Lung (tissue), 11 donors: ENCODE measurements at regions not wholly inside any gene's neighbourhood (a gene's known extent, or its start where the extent isn't known, plus 50 kb on each side); places are given as distances from the start of the nearest gene placed in this dataset.

ENCODE experiments used
- ATAC-seq: fragments of 200-7000 bp; cut with Tn5 transposase; one replicate; pipeline ENCODE4 v1.9.1; 2020; ENCODE audit warnings: moderate number of reproducible peaks; ENCODE audit not compliant: insufficient read depth, low FRiP score
- DNase-seq, 3 donors: peaks; one replicate each; pipeline ENCODE4 v3.0.0-alpha.2; 2013 to 2017
- H3K27ac ChIP-seq, 2 donors: one replicate each; pipeline ENCODE4 v1.5.1; 2013; ENCODE audit warnings: mild to moderate bottlenecking in 2 of 2, moderate library complexity in 2 of 2, control low read depth in 1 of 2, inconsistent platforms in 1 of 2, low read depth in 1 of 2, low read length in 1 of 2
- H3K27me3 ChIP-seq, 3 donors: one replicate each; pipeline ENCODE4 v1.5.1; 2013; ENCODE audit warnings: low read length in 2 of 3; ENCODE audit not compliant: control insufficient read depth in 3 of 3, insufficient read depth in 3 of 3
- H3K36me3 ChIP-seq, 4 donors: one replicate each; pipeline ENCODE4 v1.5.1; 2013; ENCODE audit warnings: low read length in 4 of 4, mild to moderate bottlenecking in 1 of 4, moderate library complexity in 1 of 4; ENCODE audit not compliant: control insufficient read depth in 4 of 4, insufficient read depth in 4 of 4
- H3K4me1 ChIP-seq, 5 donors: one replicate each; pipeline ENCODE4 v1.5.1; 2013; ENCODE audit warnings: low read length in 5 of 5, mild to moderate bottlenecking in 2 of 5, moderate library complexity in 1 of 5; ENCODE audit not compliant: control insufficient read depth in 5 of 5, insufficient read depth in 5 of 5
- H3K4me3 ChIP-seq: one replicate; pipeline ENCODE4 v1.5.1; 2013; ENCODE audit warnings: mild to moderate bottlenecking, control low read depth, moderate library complexity
- H3K9ac ChIP-seq, 2 donors: one replicate each; pipeline ENCODE4 v1.5.1; 2013; ENCODE audit warnings: low read length in 2 of 2, control low read depth in 1 of 2; ENCODE audit not compliant: insufficient read depth in 1 of 2
- H3K9me3 ChIP-seq, 4 donors: one replicate each; pipeline ENCODE4 v1.5.1; 2013; ENCODE audit warnings: low read length in 3 of 4, mild to moderate bottlenecking in 1 of 4, moderate library complexity in 1 of 4; ENCODE audit not compliant: control insufficient read depth in 4 of 4, insufficient read depth in 3 of 4
- CTCF ChIP-seq: IDR thresholded peaks from 2 replicates; pipeline ENCODE4 v1.5.1; 2012; ENCODE audit warnings: mild to moderate bottlenecking; ENCODE audit errors: control extremely low read depth, extremely low read depth
- WGBS, 2 donors: extraction: QIAGEN DNeasy Blood & Tissue Kit; methylation state at CpG; one replicate each; pipeline ENCODE4 v1.1.7; 2013; 5-methylcytosine and 5-hydroxymethylcytosine counted together
- donor health status: control.
- donor health status: control.
- donor health status: Bipolar disorder and iron deficiency.
- donor health status: healthy.
- donor health status: DM: yes; HTN: yes; CAD: no.

- Histone ChIP-seq H3K27me3 (no peaks in the 10 kb centered on the region), H3K36me3 (no peaks in the 10 kb centered on the region), H3K27ac (no peak overlapping the region), H3K9ac (no peak overlapping the region), H3K4me1 (peaks cover 0 to 14% (median 4%) of the 10 kb centered on the region in 5 donors), H3K9me3 (no peaks in the 10 kb centered on the region), H3K4me3 (no peak overlapping the region)
- TF ChIP-seq CTCF: no peak
- DNase-seq (peak in 2 of 3 donors; percentile 58 to 74), ATAC-seq (no peak)
- 82 to 85% methylated on average over 1 of the region's 1 CpG for WGBS, 2 donors
These were observed 406.1 kb upstream of the OR4E1 start for GRCh38 chr14:22079766-22080165.

- TF ChIP-seq CTCF: no peak
- ATAC-seq: no peak
- H3K9ac ChIP-seq: no peak overlapping the region
These were observed 400.2 kb upstream of the OR4E1 start for GRCh38 chr14:22073801-22074200.

GRCh38 chr14:22071006-22071405 is 397.4 kb upstream of the OR4E1 start:
- ATAC-seq (no peak), DNase-seq (no peak)
- peaks cover 0 to 4% (median 0%) of the 10 kb centered on the region in 5 donors for H3K4me1 ChIP-seq
- H3K36me3 ChIP-seq: no peaks in the 10 kb centered on the region
- H3K9ac ChIP-seq: no peak overlapping the region
- no peaks in the 10 kb centered on the region for H3K27me3 ChIP-seq
- TF ChIP-seq CTCF: no peak
- H3K9me3 ChIP-seq: peaks cover 0 to 2% (median 0%) of the 10 kb centered on the region in 4 donors
- H3K4me3 ChIP-seq: no peak overlapping the region
- whole genome bisulfite sequencing, 2 donors: 24 to 51% methylated on average over 12 of the region's 12 CpGs
- H3K27ac ChIP-seq: no peak overlapping the region

More at GRCh38 chr14:22073801-22074200, 400.2 kb upstream of the OR4E1 start:
- Histone ChIP-seq H3K4me3 (no peak overlapping the region), H3K27me3 (no peaks in the 10 kb centered on the region), H3K9me3 (peaks cover 0 to 2% (median 0%) of the 10 kb centered on the region in 4 donors), H3K36me3 (no peaks in the 10 kb centered on the region), H3K4me1 (peaks cover 0 to 4% (median 0%) of the 10 kb centered on the region in 5 donors), H3K27ac (no peak overlapping the region)
- DNase-seq: no peak
